ENCODE measurements at regions not wholly inside any gene's neighbourhood (a gene's known extent, or its start where the extent isn't known, plus 50 kb on each side); places are given as distances from the start of the nearest gene placed in this dataset.

- H3K9me3 Mint-ChIP-seq = no peaks in the 10 kb centered on the region
Observed at GRCh38 chr6:114437235-114437634, 94.4 kb upstream of the HS3ST5 start.

DNA sequence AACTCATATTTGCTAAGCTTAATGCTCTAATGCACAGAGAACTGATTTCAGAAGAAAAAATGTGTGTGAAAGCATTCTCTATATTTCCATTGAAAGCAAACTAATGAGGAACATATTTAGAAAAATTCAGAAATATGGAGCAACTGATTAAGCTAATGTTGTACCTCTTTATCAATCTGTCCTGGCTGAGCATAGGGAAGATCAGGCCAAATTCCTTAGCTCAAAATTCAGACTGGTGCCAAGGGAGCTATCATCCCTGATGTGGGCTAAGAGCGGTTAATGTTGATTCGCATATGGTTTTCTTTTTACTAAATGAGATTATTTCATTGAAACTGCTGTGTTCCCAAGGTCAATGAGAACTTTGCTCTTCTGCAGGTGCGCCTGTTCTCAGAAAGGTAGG is 93.9 kb upstream of the HS3ST5 start:
- H3K4me3 Mint-ChIP-seq = no peak overlapping the region
- no peaks in the 10 kb centered on the region for H3K36me3 Mint-ChIP-seq (ENCODE audit: low read depth)
- H3K4me1 Mint-ChIP-seq (ENCODE audit: low read depth) = no peaks in the 10 kb centered on the region
- H3K27ac Mint-ChIP-seq = no peak overlapping the region
- H3K9me3 Mint-ChIP-seq = no peaks in the 10 kb centered on the region
- H3K27me3 Mint-ChIP-seq (ENCODE audit: low read depth) = no peaks in the 10 kb centered on the region

More at GRCh38 chr6:114437235-114437634, 94.4 kb upstream of the HS3ST5 start:
- no peak overlapping the region for H3K27ac Mint-ChIP-seq
- no peak overlapping the region for H3K4me3 Mint-ChIP-seq
- no peaks in the 10 kb centered on the region for H3K4me1 Mint-ChIP-seq (ENCODE audit: low read depth)
- H3K27me3 Mint-ChIP-seq (ENCODE audit: low read depth) = no peaks in the 10 kb centered on the region
- no peaks in the 10 kb centered on the region for H3K36me3 Mint-ChIP-seq (ENCODE audit: low read depth)

GRCh38 chr6:114435985-114436384 is 93.2 kb upstream of the HS3ST5 start:
- no peak overlapping the region for H3K27ac Mint-ChIP-seq
- H3K4me1 Mint-ChIP-seq (ENCODE audit: low read depth) = no peaks in the 10 kb centered on the region
- H3K36me3 Mint-ChIP-seq (ENCODE audit: low read depth) = no peaks in the 10 kb centered on the region
- no peak overlapping the region for H3K4me3 Mint-ChIP-seq
- no peaks in the 10 kb centered on the region for H3K9me3 Mint-ChIP-seq
- H3K27me3 Mint-ChIP-seq (ENCODE audit: low read depth) = no peaks in the 10 kb centered on the region

DNA sequence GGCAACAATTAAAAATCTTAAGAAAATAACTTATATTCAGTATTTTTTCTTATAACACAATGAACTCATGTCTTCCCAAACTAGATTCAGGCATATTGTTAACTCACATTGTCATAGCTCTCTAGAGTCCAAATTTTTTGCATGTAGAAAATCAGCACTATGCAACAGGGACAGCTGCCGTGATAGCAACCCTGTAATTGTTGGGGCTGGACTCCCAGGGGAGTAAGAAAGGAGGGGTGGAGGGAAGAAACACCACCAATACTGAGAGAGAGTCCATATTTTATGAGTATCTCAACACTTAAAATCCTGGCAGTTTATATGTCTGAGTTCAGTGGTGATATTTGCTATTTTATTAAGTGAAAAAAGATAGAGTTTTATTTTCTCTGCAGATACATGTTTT is 89.6 kb upstream of the HS3ST5 start:
- Mint-ChIP-seq H3K36me3 (ENCODE audit: low read depth) (no peaks in the 10 kb centered on the region), H3K4me3 (no peak overlapping the region), H3K27ac (no peak overlapping the region), H3K27me3 (ENCODE audit: low read depth) (no peaks in the 10 kb centered on the region), H3K4me1 (ENCODE audit: low read depth) (no peaks in the 10 kb centered on the region), H3K9me3 (no peaks in the 10 kb centered on the region)

DNA sequence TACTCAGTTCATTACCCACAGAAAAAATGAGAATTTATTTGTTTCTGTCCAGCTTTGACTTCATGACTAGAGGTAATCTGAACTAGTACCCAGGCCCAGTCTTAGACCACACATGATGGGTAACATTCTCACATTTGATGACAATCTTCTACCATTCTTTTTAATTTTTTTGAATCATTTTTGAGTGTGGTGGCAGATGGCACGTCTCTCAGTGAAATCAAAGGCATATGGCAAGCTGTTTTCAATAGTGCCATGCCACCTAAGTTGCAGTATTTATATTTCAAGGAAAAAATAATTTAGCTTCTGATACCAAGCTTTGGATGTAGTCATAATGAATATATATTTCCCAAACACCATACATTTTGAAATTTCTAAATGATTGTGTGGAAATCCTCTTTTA is 88.8 kb upstream of the HS3ST5 start:
- Mint-ChIP-seq H3K27me3 (ENCODE audit: low read depth) (no peaks in the 10 kb centered on the region), H3K4me3 (no peak overlapping the region), H3K9me3 (no peaks in the 10 kb centered on the region), H3K36me3 (ENCODE audit: low read depth) (no peaks in the 10 kb centered on the region), H3K4me1 (ENCODE audit: low read depth) (no peaks in the 10 kb centered on the region), H3K27ac (no peak overlapping the region)

DNA sequence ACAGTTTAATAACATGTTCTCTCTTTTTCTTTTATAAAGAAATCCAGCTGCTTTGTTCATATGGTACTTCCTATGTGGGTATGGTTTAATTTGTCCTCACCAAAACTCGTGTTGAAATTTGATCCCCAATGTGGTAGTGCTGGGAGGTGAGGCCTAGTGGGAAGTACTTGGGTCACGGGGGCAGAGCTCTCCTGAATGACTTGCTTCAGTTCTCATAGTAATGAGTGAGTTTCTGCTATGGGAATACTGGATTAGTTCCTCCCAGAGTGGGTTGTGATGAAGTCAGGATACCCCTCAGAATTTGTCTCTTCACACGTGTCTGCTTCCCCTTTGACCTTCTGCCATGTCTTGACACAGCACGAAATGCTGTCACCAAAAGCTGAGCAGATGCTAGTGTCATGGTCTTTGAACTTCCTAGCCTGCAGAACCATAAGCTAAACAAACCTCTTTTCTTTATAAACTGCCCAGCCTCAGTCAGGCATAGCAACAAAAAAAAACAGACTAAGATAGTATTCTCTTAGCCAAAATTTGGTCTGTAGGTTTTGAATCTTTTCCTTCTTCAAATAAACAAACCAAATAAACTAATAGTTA is 87.8 kb upstream of the HS3ST5 start:
- Mint-ChIP-seq H3K4me1 (ENCODE audit: low read depth) (no peaks in the 10 kb centered on the region), H3K27me3 (ENCODE audit: low read depth) (no peaks in the 10 kb centered on the region), H3K9me3 (peaks cover 6% of the 10 kb centered on the region), H3K4me3 (no peak overlapping the region), H3K36me3 (ENCODE audit: low read depth) (no peaks in the 10 kb centered on the region), H3K27ac (no peak overlapping the region)

- H3K9me3 Mint-ChIP-seq = peaks cover 6% of the 10 kb centered on the region
- H3K36me3 Mint-ChIP-seq (ENCODE audit: low read depth) = no peaks in the 10 kb centered on the region
- no peak overlapping the region for H3K4me3 Mint-ChIP-seq
- no peak overlapping the region for H3K27ac Mint-ChIP-seq
- no peaks in the 10 kb centered on the region for H3K4me1 Mint-ChIP-seq (ENCODE audit: low read depth)
- no peaks in the 10 kb centered on the region for H3K27me3 Mint-ChIP-seq (ENCODE audit: low read depth)
Observed at GRCh38 chr6:114428341-114428740, 85.5 kb upstream of the HS3ST5 start.

DNA sequence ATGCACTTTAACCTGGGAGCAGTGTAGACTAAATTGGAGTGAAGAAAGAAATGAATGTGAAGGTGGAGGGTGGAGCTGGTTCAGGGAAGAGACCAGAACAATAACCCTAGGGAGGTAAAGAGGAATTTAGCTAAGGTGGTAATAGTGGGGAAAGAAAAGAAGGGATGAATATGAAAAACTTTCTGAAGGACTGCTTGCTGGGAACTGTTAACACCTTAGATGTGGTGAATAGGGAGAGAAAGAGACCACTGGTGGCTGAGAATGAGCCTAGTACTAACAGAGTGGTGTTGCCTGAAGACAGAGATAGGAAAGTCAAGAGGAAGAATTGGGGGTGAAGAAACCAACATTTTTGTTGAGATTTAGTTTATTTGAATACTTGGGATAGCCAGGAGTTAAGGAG is 78.4 kb upstream of the HS3ST5 start:
- H3K9me3 Mint-ChIP-seq = peaks cover 6% of the 10 kb centered on the region
- no peak overlapping the region for H3K4me3 Mint-ChIP-seq
- H3K27me3 Mint-ChIP-seq (ENCODE audit: low read depth) = no peaks in the 10 kb centered on the region
- H3K4me1 Mint-ChIP-seq (ENCODE audit: low read depth) = no peaks in the 10 kb centered on the region
- no peaks in the 10 kb centered on the region for H3K36me3 Mint-ChIP-seq (ENCODE audit: low read depth)
- no peak overlapping the region for H3K27ac Mint-ChIP-seq

- Mint-ChIP-seq H3K27ac (no peak overlapping the region), H3K27me3 (ENCODE audit: low read depth) (no peaks in the 10 kb centered on the region), H3K4me1 (ENCODE audit: low read depth) (no peaks in the 10 kb centered on the region), H3K4me3 (no peak overlapping the region), H3K36me3 (ENCODE audit: low read depth) (no peaks in the 10 kb centered on the region), H3K9me3 (no peaks in the 10 kb centered on the region)
Observed at GRCh38 chr6:114419175-114419574, 76.4 kb upstream of the HS3ST5 start.

DNA sequence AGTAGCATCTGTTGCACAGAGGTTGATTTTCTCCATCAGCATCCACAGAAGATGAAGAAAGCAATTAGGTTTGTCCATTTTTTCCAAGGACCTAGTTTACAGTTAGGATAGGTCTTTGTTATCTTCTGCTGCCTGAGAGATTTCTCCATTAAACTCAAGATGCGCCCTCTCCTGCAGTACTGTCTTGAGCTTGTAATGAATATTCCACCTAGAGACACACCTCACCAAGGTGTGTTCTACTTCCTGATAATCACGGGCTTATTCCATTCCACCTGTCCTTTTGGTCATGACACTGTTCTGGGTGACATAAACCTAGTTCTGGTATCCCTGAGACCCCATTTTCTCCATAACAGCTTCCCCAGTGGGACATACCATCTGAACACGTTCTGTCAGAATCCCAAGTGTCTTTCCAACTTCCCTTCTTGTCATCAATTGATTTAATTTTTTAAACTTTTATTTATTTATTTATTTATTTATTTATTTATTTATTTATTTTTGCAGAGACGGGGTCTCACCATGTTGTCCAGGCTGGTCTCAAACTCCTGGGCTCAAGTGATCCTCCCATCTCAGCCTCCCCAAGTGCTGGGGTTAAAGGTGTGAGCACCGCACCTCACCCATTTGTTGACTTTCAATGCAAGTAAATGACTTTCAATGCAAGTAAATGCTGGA is 75.6 kb upstream of the HS3ST5 start:
- H3K4me3 Mint-ChIP-seq = no peak overlapping the region
- H3K27ac Mint-ChIP-seq = no peak overlapping the region
- no peaks in the 10 kb centered on the region for H3K9me3 Mint-ChIP-seq
- no peaks in the 10 kb centered on the region for H3K36me3 Mint-ChIP-seq (ENCODE audit: low read depth)
- no peaks in the 10 kb centered on the region for H3K4me1 Mint-ChIP-seq (ENCODE audit: low read depth)
- H3K27me3 Mint-ChIP-seq (ENCODE audit: low read depth) = no peaks in the 10 kb centered on the region

GRCh38 chr6:114407426-114408035 is 64.7 kb upstream of the HS3ST5 start:
- no peaks in the 10 kb centered on the region for H3K36me3 Mint-ChIP-seq (ENCODE audit: low read depth)
- no peaks in the 10 kb centered on the region for H3K4me1 Mint-ChIP-seq (ENCODE audit: low read depth)
- H3K27me3 Mint-ChIP-seq (ENCODE audit: low read depth) = no peaks in the 10 kb centered on the region
- no peak overlapping the region for H3K4me3 Mint-ChIP-seq
- H3K27ac Mint-ChIP-seq = no peak overlapping the region
- no peaks in the 10 kb centered on the region for H3K9me3 Mint-ChIP-seq

- Mint-ChIP-seq H3K27me3 (ENCODE audit: low read depth) (no peaks in the 10 kb centered on the region), H3K27ac (no peak overlapping the region), H3K4me3 (no peak overlapping the region), H3K9me3 (no peaks in the 10 kb centered on the region), H3K36me3 (ENCODE audit: low read depth) (no peaks in the 10 kb centered on the region), H3K4me1 (ENCODE audit: low read depth) (no peaks in the 10 kb centered on the region)
Observed at GRCh38 chr6:114404339-114404955, 61.6 kb upstream of the HS3ST5 start.

GRCh38 chr6:114403858-114404257 is 61.0 kb upstream of the HS3ST5 start:
- H3K4me1 Mint-ChIP-seq (ENCODE audit: low read depth) = no peaks in the 10 kb centered on the region

GRCh38 chr6:114398481-114398880 is 55.7 kb upstream of the HS3ST5 start:
- Mint-ChIP-seq H3K36me3 (ENCODE audit: low read depth) (no peaks in the 10 kb centered on the region), H3K4me3 (no peak overlapping the region), H3K27ac (no peak overlapping the region), H3K9me3 (no peaks in the 10 kb centered on the region), H3K27me3 (ENCODE audit: low read depth) (no peaks in the 10 kb centered on the region), H3K4me1 (ENCODE audit: low read depth) (no peaks in the 10 kb centered on the region)

More at GRCh38 chr6:114403858-114404257, 61.0 kb upstream of the HS3ST5 start:
- Mint-ChIP-seq H3K27me3 (ENCODE audit: low read depth) (no peaks in the 10 kb centered on the region), H3K9me3 (no peaks in the 10 kb centered on the region), H3K36me3 (ENCODE audit: low read depth) (no peaks in the 10 kb centered on the region), H3K4me3 (no peak overlapping the region), H3K27ac (no peak overlapping the region)

Data from T-helper 1 cell treated with Interleukin-12 subunit alpha and Interleukin-12 subunit beta and Interleukin-4 antibody, amounts not matched to agents 30 μg/mL and 1 μg/mL, for 36 hours (primary cell).